Fibroblast of villous mesenchyme (primary cell): ENCODE measurements at regions not wholly inside any gene's neighbourhood (a gene's known extent, or its start where the extent isn't known, plus 50 kb on each side); places are given as distances from the start of the nearest gene placed in this dataset.

Experiments used
- DNase-seq: peaks from one replicate; pipeline ENCODE4 v3.0.0-alpha.2; 2010; ENCODE audit warnings: low read depth
- H3K4me3 ChIP-seq: 2 replicates; pipeline ENCODE4 v1.5.1; 2011; ENCODE audit warnings: low read depth, mild to moderate bottlenecking, low read length
- TF ChIP-seq, protein P1 (sequence below): IDR thresholded peaks from 2 replicates; pipeline ENCODE4 v1.5.1; 2012; ENCODE audit warnings: low read depth, mild to moderate bottlenecking, low read length; ENCODE audit not compliant: insufficient read depth

DNA sequence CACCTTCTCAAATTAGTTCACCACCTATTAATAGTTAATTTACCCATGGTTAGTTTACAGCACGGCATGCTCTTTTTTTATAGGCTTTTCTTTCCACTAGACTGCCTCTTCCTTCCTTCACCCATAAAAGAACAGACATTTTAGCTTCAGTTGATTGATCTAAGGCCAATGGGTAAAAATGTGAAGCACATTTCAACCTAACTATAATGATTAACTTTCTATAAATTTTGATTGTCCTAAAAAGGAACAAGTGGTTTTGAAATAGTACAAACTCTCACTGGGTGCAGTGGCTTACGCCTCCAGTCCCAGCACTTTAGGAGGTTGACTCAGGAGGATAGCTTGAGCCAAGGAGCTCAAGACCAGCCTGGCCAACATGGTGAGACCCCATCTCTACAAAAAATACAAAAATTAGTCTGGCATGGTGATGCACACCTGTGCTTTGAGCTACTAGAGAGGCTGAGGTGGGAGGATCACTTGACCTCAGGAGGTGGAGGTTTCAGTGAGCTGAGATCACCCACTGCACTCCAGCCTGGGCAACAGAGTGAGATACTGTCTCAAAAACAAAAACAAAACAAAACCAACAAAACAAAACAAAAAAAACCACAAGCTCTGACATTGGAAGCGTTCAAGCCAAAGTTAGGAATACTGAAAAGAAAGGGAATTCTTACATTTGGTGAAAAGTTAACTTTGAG is 89.9 kb upstream of the FAT1 start:
- H3K4me3 ChIP-seq, result no peak overlapping the region
- TF ChIP-seq, protein P1, sequence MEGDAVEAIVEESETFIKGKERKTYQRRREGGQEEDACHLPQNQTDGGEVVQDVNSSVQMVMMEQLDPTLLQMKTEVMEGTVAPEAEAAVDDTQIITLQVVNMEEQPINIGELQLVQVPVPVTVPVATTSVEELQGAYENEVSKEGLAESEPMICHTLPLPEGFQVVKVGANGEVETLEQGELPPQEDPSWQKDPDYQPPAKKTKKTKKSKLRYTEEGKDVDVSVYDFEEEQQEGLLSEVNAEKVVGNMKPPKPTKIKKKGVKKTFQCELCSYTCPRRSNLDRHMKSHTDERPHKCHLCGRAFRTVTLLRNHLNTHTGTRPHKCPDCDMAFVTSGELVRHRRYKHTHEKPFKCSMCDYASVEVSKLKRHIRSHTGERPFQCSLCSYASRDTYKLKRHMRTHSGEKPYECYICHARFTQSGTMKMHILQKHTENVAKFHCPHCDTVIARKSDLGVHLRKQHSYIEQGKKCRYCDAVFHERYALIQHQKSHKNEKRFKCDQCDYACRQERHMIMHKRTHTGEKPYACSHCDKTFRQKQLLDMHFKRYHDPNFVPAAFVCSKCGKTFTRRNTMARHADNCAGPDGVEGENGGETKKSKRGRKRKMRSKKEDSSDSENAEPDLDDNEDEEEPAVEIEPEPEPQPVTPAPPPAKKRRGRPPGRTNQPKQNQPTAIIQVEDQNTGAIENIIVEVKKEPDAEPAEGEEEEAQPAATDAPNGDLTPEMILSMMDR, result no peak
- no peak for DNase-seq

DNA sequence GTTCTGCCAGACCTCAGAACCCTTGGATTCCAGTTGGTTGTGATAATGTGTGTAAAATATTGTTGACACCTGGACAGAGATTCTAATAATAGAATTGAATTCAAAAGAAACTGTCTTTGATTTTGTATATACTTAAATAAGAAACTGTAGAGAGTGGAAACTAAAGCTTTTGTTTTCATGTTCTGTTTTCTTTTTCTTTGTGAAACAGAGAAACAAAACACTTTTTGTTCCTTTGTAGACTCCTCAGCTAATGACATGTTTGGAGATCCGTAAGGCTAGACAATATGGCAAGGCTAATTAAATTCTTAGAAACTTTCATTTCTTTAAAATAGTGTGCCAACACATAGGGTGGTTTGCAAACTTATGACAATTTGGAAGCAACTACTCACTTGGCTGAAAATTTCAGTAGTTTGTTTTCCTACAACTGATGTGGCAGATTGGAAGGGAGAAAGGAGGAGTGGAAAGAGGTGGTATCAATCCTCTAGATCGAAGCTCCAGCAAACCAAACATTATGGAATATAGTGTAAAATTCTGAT is 90.9 kb upstream of the FAT1 start:
- no peak overlapping the region for H3K4me3 ChIP-seq
- no peak for DNase-seq
- TF ChIP-seq, protein P1, result no peak

DNA sequence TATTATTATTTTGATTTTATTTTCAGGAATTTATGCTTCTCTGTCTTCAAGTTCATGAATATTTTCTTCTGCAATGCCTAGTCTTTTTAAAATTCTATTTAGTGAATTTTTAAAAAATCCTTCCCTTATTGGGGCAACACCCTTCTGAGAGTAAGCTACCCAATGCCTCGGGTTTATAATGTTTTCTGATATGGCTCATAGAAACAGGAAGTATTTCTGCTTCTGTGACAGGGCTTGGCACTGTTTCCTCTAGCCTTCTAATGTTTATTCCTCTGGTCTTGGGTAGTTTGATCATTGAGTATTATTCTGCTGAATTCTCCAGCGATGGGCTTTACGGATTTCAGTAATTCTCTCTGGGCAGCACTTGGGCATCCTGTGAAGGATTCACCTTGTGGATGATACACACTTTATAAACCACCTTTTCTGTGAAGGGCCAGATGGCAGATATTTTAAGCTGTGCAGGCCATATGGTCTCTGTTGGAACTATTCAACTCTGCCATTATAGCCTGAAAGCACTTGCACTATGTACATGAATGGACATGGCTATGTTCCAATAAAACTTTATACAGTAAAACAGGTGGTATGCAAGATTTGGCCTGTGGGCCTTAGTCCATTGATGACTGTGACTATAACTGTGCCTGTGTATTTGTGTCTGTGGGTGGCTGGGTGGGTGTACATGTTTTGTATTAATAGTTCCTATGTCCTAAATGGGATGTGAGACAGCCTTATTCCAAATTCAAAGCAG is 95.9 kb upstream of the FAT1 start:
- TF ChIP-seq, protein P1, result no peak
- DNase-seq, result no peak
- no peak overlapping the region for H3K4me3 ChIP-seq

DNA sequence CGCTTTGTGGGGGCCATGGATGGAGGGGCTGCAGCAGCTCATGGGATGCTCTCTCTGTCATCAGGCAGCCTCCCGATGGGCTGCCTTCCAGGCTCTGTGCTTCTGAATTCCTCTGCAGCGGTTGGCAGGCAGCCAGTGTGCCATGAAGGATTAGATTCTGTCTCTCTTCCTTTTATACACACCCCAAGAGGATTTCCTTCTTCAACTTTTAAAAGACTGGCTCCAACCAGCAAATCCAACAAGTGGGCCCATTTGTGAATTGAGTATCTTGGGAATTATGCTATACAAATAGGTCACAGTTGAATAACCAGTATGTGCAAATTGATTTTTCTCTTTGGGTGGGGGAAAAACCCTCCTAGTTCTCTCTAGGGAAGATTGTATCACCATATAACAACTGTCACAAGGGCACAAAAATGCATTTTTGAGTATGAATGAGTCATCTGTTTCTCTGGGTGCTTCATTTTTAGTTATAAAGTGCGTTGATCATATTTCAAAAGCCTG is 96.8 kb upstream of the FAT1 start:
- TF ChIP-seq, protein P1, result no peak
- no peak overlapping the region for H3K4me3 ChIP-seq
- peak; percentile 54 for DNase-seq

DNA sequence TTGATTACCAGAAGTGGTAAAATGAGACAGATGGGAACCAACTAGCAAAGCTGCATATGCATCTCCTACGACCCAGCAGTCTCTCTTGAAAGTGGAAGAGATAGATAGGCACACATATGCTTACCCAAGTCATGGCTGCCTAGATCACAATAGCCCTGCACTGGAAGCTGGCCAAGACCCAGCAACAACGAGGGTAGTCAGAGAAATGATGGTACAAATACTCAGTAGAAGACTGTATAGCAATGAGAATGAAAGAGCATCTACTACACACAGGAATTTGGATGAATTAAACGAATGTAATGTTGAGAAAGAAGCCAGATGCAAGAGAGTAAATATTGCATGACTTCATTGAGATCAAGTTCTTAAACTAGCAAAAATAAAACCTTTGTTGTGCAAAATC is 100.3 kb upstream of the FAT1 start:
- peak; percentile 36 for DNase-seq
- TF ChIP-seq, protein P1, result no peak

DNA sequence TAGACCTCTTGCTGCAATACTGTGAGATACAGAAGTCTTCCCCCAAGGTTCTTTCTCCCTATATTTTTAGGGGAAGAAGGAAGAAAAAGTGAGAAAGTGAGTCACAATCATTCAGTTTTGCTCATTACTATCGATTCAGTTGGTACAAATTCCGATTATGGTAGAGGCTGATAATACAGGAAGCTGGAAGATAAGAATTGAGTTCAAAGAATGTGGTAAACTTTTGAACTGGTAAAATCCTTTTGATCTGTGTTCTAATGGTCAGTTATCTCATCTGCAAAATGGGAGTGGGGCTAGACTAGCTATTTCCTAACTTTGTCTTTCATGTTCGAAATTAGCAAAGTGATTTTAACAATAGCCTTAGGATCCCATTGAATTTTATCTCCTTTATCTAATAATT is 101.4 kb upstream of the FAT1 start:
- no peak overlapping the region for H3K4me3 ChIP-seq
- TF ChIP-seq, protein P1, result no peak
- no peak for DNase-seq

More for the DNA sequence above, 100.3 kb upstream of the FAT1 start:
- H3K4me3 ChIP-seq, result no peak overlapping the region
